Caco-2 (cell line): ENCODE measurements at regions not wholly inside any gene's neighbourhood (a gene's known extent, or its start where the extent isn't known, plus 50 kb on each side); places are given as distances from the start of the nearest gene placed in this dataset.

ENCODE experiments used
- BruUV-seq: library from RNA; stranded (reverse); fragments of 400-500 nt; replicated peaks from 2 replicates; lab custom pipeline; 2021; lab: Mats Ljungman, UMichigan
- CTCF ChIA-PET: fragments of 300-600 bp; sonication (Branson Sonifier 250); formaldehyde crosslinking; loops from one replicate; lab custom pipeline; 2022; ENCODE audit warnings: antibody characterized with exemption; lab: Charles Lee
- POLR2A ChIA-PET: fragments of 300-600 bp; sonication (Branson Sonifier 250); formaldehyde crosslinking; loops from one replicate; lab custom pipeline; 2022; ENCODE audit warnings: antibody characterized with exemption; lab: Charles Lee
- DNase-seq, 2 experiments: peaks; one replicate each; pipeline versions ENCODE4 v3.0.0 to v3.0.0-alpha.2; 2020 to 2022
- H3K27me3 ChIP-seq: replicated peaks from 2 replicates; pipeline ENCODE4 v1.6.0; 2011; ENCODE audit warnings: low read length; ENCODE audit not compliant: control insufficient read depth, insufficient read depth
- H3K36me3 ChIP-seq: 2 replicates; pipeline ENCODE4 v1.5.1; 2011; ENCODE audit warnings: low read length; ENCODE audit not compliant: control insufficient read depth, insufficient read depth
- H3K4me1 ChIP-seq: fragments of 250-450 bp; sonication (Bioruptor Pico); 2 replicates; pipeline ENCODE4 v1.5.1; 2020; ENCODE audit warnings: mild to moderate bottlenecking
- H3K4me3 ChIP-seq: 2 replicates; pipeline ENCODE4 v1.5.1; 2011; ENCODE audit warnings: low read depth, mild to moderate bottlenecking, control low read depth, low read length
- H3K9me3 ChIP-seq: fragments of 250-450 bp; sonication (Bioruptor Pico); 2 replicates; pipeline ENCODE4 v1.5.1; 2020; ENCODE audit warnings: mild to moderate bottlenecking, moderate library complexity
- H3K27ac Mint-ChIP-seq: one replicate; pipeline ENCODE4 v1.8.0; 2022; ENCODE audit warnings: mixed read lengths; ENCODE audit not compliant: unreplicated experiment
- H3K27me3 Mint-ChIP-seq: one replicate; pipeline ENCODE4 v1.8.0; 2022; ENCODE audit warnings: mixed read lengths; ENCODE audit not compliant: insufficient read depth, unreplicated experiment
- H3K36me3 Mint-ChIP-seq: one replicate; pipeline ENCODE4 v1.8.0; 2022; ENCODE audit warnings: mild to moderate bottlenecking, mixed read lengths; ENCODE audit not compliant: insufficient read depth, unreplicated experiment
- H3K4me1 Mint-ChIP-seq: one replicate; pipeline ENCODE4 v1.8.0; 2022; ENCODE audit warnings: low read depth, mixed read lengths; ENCODE audit not compliant: unreplicated experiment
- H3K4me3 Mint-ChIP-seq: one replicate; pipeline ENCODE4 v1.8.0; 2022; ENCODE audit warnings: mild to moderate bottlenecking, moderate library complexity, mixed read lengths; ENCODE audit not compliant: unreplicated experiment
- H3K9me3 Mint-ChIP-seq: one replicate; pipeline ENCODE4 v1.8.0; 2022; ENCODE audit warnings: mixed read lengths; ENCODE audit not compliant: unreplicated experiment
- intact Hi-C: fragments of 100-400 bp; cut with micrococcal nuclease; formaldehyde crosslinking; loops from one replicate; pipeline ENCODE4 v1.10.0; 2022; ENCODE audit not compliant: unreplicated experiment
- TF ChIP-seq, protein P1 (sequence below), 2 experiments: fragments of 200-600 bp in 1 of 2; IDR thresholded peaks; 1 replicate in 1 of 2; 2 replicates in 1 of 2; pipeline versions ENCODE4 v1.5.1 to v1.8.0; 2011 to 2022; ENCODE audit warnings: antibody characterized with exemption in 1 of 2, control low read depth in 1 of 2, inconsistent platforms in 1 of 2, low read depth in 1 of 2, low read length in 1 of 2, mild to moderate bottlenecking in 1 of 2, moderate library complexity in 1 of 2; ENCODE audit not compliant: insufficient read depth in 1 of 2, severe bottlenecking in 1 of 2, unreplicated experiment in 1 of 2

DNA sequence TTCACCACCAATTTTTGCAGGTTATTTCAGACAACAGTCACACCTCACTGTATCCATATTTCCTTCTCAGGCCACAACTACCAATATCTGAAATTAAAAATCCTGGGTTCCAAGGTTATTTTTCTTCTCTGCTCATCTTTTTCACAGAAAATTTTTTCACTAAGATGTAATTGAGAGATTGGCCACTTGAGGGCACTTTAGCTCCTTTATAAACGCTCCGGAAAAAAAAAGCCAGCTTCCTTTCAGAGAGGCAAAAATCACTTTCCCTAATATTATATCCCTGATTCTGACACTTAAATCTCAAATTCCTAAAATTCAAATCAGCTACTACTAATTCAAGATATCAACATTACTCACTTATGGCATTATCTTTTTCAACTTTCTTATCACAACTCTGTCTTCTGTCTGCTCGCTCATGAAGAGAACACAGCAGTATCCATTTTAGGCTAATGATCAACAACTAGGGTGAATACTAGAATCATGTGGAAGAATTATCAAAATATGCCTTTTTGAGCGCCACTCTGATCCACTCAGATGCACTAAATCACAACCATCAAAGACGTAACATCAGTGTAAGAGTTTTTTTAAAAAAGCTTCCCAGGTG lies 101.4 kb upstream of the RGS1 start:
- H3K27me3 Mint-ChIP-seq = no peaks in the 10 kb centered on the region
- no TSS peak for BruUV-seq
- H3K27ac Mint-ChIP-seq = no peak overlapping the region
- Histone ChIP-seq H3K4me1 (no peaks in the 10 kb centered on the region), H3K36me3 (no peaks in the 10 kb centered on the region), H3K4me3 (no peak overlapping the region), H3K27me3 (no peaks in the 10 kb centered on the region), H3K9me3 (no peaks in the 10 kb centered on the region)
- POLR2A ChIA-PET = no interaction called here
- no peaks in the 10 kb centered on the region for H3K4me1 Mint-ChIP-seq
- no peak overlapping the region for H3K4me3 Mint-ChIP-seq
- H3K36me3 Mint-ChIP-seq = no peaks in the 10 kb centered on the region
- peak in 1 of 2 experiments; percentile 22 for DNase-seq
- CTCF ChIA-PET = interaction anchor here (1.0 to 1.2 kb wide), 5 partner anchors 35 to 647 kb away, joined by 3 to 6 read pairs (median 3); no protein-coding TSS in a partner anchor
- intact Hi-C loops = loop anchor here (1.0 to 5.0 kb wide), 2 partner anchors 136 to 333 kb away; partner anchors contain the start of gene RGS2
- H3K9me3 Mint-ChIP-seq = no peaks in the 10 kb centered on the region
- TF ChIP-seq, protein P1, sequence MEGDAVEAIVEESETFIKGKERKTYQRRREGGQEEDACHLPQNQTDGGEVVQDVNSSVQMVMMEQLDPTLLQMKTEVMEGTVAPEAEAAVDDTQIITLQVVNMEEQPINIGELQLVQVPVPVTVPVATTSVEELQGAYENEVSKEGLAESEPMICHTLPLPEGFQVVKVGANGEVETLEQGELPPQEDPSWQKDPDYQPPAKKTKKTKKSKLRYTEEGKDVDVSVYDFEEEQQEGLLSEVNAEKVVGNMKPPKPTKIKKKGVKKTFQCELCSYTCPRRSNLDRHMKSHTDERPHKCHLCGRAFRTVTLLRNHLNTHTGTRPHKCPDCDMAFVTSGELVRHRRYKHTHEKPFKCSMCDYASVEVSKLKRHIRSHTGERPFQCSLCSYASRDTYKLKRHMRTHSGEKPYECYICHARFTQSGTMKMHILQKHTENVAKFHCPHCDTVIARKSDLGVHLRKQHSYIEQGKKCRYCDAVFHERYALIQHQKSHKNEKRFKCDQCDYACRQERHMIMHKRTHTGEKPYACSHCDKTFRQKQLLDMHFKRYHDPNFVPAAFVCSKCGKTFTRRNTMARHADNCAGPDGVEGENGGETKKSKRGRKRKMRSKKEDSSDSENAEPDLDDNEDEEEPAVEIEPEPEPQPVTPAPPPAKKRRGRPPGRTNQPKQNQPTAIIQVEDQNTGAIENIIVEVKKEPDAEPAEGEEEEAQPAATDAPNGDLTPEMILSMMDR (IDR thresholded peaks at IDR 0.05; ENCODE audit: insufficient read depth in 1 of 2, low read depth in 1 of 2, low read length in 1 of 2, severe bottlenecking in 1 of 2, unreplicated experiment in 1 of 2) = peak; percentile 48 to 64

DNA sequence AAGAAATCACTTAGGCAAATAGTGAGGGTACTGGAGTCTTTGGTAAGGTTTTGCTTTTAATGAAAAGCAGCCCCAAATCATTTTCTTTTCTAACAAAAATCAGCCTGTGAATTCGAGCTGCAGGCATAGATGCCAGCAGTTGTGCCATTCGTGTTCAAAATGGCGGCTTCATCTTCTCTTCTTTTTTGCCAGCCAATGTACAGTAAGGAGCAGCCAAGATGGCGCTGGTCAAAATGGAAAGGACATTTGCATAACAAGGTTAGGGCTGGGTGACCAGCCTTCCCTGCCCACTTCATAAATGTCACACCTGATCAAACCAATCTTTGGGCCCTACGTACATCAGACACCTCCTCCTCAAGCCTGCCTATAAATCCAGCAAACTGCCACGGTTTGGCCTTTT lies 100.2 kb upstream of the RGS1 start:
- Histone ChIP-seq H3K27me3 (no peaks in the 10 kb centered on the region), H3K4me3 (no peak overlapping the region), H3K9me3 (no peaks in the 10 kb centered on the region), H3K36me3 (no peaks in the 10 kb centered on the region), H3K4me1 (no peaks in the 10 kb centered on the region)
- Mint-ChIP-seq H3K9me3 (no peaks in the 10 kb centered on the region), H3K36me3 (no peaks in the 10 kb centered on the region), H3K27me3 (no peaks in the 10 kb centered on the region), H3K27ac (no peak overlapping the region), H3K4me3 (no peak overlapping the region), H3K4me1 (no peaks in the 10 kb centered on the region)
- intact Hi-C loops = no loop called here
- DNase-seq = no peak
- BruUV-seq = no TSS peak
- ChIA-PET POLR2A (no interaction called here), CTCF (interaction anchor here (0.6 kb wide), 1 partner anchor 128 kb away, joined by 3 read pairs; no protein-coding TSS in a partner anchor)
- TF ChIP-seq, protein P1 (IDR thresholded peaks at IDR 0.05; ENCODE audit: insufficient read depth in 1 of 2, low read depth in 1 of 2, low read length in 1 of 2, severe bottlenecking in 1 of 2, unreplicated experiment in 1 of 2) = no peak

DNA sequence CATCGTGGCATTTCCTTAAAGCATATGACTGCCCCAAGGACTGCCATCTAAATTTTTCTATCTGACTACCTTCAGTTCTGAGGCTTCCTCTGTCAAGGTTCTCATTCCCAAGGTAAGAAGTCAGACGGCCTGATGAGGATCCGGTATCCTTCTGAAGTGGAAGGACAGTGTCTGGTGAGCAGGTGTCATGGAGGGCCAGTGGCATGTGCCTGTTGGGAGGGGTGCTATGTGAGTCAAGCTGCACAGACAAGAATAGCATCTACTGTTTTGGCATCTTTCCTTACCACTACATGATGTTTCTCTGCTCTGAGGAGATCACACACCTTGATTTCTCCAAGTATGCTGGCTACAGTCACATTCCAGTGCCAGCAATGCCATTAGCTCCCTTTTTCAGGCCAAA lies 99.6 kb upstream of the RGS1 start:
- Mint-ChIP-seq H3K4me1 (no peaks in the 10 kb centered on the region), H3K4me3 (no peak overlapping the region), H3K9me3 (no peaks in the 10 kb centered on the region), H3K27me3 (no peaks in the 10 kb centered on the region), H3K27ac (no peak overlapping the region), H3K36me3 (no peaks in the 10 kb centered on the region)
- Histone ChIP-seq H3K9me3 (no peaks in the 10 kb centered on the region), H3K4me3 (no peak overlapping the region), H3K4me1 (no peaks in the 10 kb centered on the region), H3K27me3 (no peaks in the 10 kb centered on the region), H3K36me3 (no peaks in the 10 kb centered on the region)
- CTCF ChIA-PET = no interaction called here
- DNase-seq = no peak
- intact Hi-C loops = no loop called here
- no TSS peak for BruUV-seq
- POLR2A ChIA-PET = no interaction called here
- TF ChIP-seq, protein P1 (IDR thresholded peaks at IDR 0.05; ENCODE audit: insufficient read depth in 1 of 2, low read depth in 1 of 2, low read length in 1 of 2, severe bottlenecking in 1 of 2, unreplicated experiment in 1 of 2) = no peak
